GM23248 (cell line): ENCODE measurements at regions not wholly inside any gene's neighbourhood (a gene's known extent, or its start where the extent isn't known, plus 50 kb on each side); places are given as distances from the start of the nearest gene placed in this dataset.

ENCODE experiments used
- DNase-seq: peaks from one replicate; pipeline ENCODE4 v3.0.0-alpha.2; 2015
- H2AFZ ChIP-seq: fragments of 200-600 bp; sonication (generic); 2 replicates; pipeline ENCODE4 v1.6.1; 2016; ENCODE audit warnings: antibody characterized with exemption
- H3F3A ChIP-seq: fragments of 200-600 bp; sonication (generic); 2 replicates; pipeline ENCODE4 v1.6.1; 2016; ENCODE audit warnings: mild to moderate bottlenecking, antibody characterized with exemption, mixed run types; ENCODE audit not compliant: insufficient read depth
- H3K27ac ChIP-seq: fragments of 200-600 bp; sonication (generic); 2 replicates; pipeline ENCODE4 v1.5.1; 2016; ENCODE audit warnings: mild to moderate bottlenecking
- H3K27me3 ChIP-seq: fragments of 200-600 bp; sonication (generic); replicated peaks from 2 replicates; pipeline ENCODE4 v1.6.1; 2016; ENCODE audit warnings: mild to moderate bottlenecking; ENCODE audit not compliant: insufficient read depth
- H3K36me3 ChIP-seq: fragments of 200-600 bp; sonication (generic); 2 replicates; pipeline ENCODE4 v1.6.1; 2016; ENCODE audit warnings: low read depth, mild to moderate bottlenecking
- H3K4me1 ChIP-seq: fragments of 200-600 bp; sonication (generic); 2 replicates; pipeline ENCODE4 v1.6.1; 2016; ENCODE audit warnings: mild to moderate bottlenecking; ENCODE audit not compliant: insufficient read depth
- H3K4me2 ChIP-seq: fragments of 200-600 bp; sonication (generic); one replicate; pipeline ENCODE4 v1.6.1; 2016; ENCODE audit warnings: mild to moderate bottlenecking; ENCODE audit not compliant: unreplicated experiment
- H3K4me3 ChIP-seq: fragments of 200-600 bp; sonication (generic); 2 replicates; pipeline ENCODE4 v1.5.1; 2016; ENCODE audit warnings: mild to moderate bottlenecking
- H3K79me2 ChIP-seq: fragments of 200-600 bp; sonication (generic); 2 replicates; pipeline ENCODE4 v1.6.1; 2016; ENCODE audit warnings: mild to moderate bottlenecking; ENCODE audit not compliant: insufficient read depth
- H3K9ac ChIP-seq: fragments of 200-600 bp; sonication (generic); 2 replicates; pipeline ENCODE4 v1.6.1; 2016; ENCODE audit warnings: mild to moderate bottlenecking
- H3K9me2 ChIP-seq: fragments of 200-600 bp; sonication (generic); 2 replicates; pipeline ENCODE4 v1.6.1; 2016; ENCODE audit warnings: mixed run types, mild to moderate bottlenecking, moderate library complexity; ENCODE audit not compliant: insufficient read depth
- H3K9me3 ChIP-seq: fragments of 200-600 bp; sonication (generic); one replicate; pipeline ENCODE4 v1.6.1; 2017; ENCODE audit warnings: low read depth
- H4K20me1 ChIP-seq: fragments of 200-600 bp; sonication (generic); 2 replicates; pipeline ENCODE4 v1.6.0; 2016; ENCODE audit not compliant: insufficient read depth
- EZH2 ChIP-seq: fragments of 200-600 bp; sonication (generic); IDR thresholded peaks from 2 replicates; pipeline ENCODE4 v1.6.1; 2018; ENCODE audit warnings: antibody characterized with exemption, mild to moderate bottlenecking; ENCODE audit not compliant: insufficient read depth, poor library complexity, severe bottlenecking
- EZH2phosphoT487 ChIP-seq: fragments of 200-600 bp; sonication (generic); IDR thresholded peaks from 2 replicates; pipeline ENCODE4 v1.6.1; 2018; ENCODE audit warnings: antibody characterized with exemption, moderate library complexity, mild to moderate bottlenecking, low read depth; ENCODE audit not compliant: insufficient read depth
- WGBS, 2 experiments: methylation state at CpG; one replicate each; pipeline ENCODE4 v1.1.6; 2015 to 2017; ENCODE audit warnings: low lambda C conversion rate in 2 of 2, low coverage in 1 of 2; ENCODE audit errors: missing lambda C conversion rate in 2 of 2; 5-methylcytosine and 5-hydroxymethylcytosine counted together
- in situ Hi-C: fragments of 300-500 bp; cut with MboI; formaldehyde crosslinking; loops from 2 replicates; pipeline ENCODE4 v1.15.0; 2020

DNA sequence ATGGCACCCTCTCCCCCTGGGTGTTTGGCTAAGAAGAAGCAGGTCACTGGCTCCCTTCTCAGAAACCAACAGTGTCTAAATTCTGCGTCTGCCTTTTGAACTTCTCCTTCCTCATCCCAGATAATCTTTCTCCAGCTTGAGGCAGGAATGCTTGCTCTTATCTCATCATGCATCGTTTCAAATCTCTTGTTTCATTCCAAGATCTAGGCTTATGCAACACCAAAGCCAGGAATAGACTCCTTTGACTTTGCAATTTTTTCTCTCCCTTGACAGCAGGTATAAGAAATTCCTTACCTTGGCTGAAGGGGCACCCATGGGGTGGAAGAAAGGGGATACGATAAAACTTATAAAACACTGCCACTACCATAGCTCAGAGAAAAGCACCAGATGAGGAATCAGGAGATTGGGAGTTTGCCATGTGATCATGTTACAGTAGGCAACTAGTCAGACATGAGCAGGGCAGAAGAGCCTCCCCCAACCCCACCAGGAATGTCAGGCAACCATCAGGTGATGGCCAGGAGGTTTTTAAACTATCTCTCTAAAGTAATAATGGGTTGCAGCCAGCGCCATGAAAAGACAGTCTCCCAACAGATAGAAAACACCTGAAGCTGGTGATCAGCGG lies 498.9 kb downstream of the KLF12 start:
- no peak for DNase-seq
- H3K79me2 ChIP-seq = no peaks in the 10 kb centered on the region
- H3K4me2 ChIP-seq = no peak overlapping the region
- H3K9me3 ChIP-seq = no peaks in the 10 kb centered on the region
- no peak overlapping the region for H3K4me3 ChIP-seq
- H3K36me3 ChIP-seq = no peaks in the 10 kb centered on the region
- in situ Hi-C loops = no loop called here
- no peaks in the 10 kb centered on the region for H3K27me3 ChIP-seq
- H3K27ac ChIP-seq = no peak overlapping the region
- no peaks in the 10 kb centered on the region for H3K9me2 ChIP-seq
- no peaks in the 10 kb centered on the region for H4K20me1 ChIP-seq
- 52 to 70% methylated on average over 5 of the region's 5 CpGs for WGBS, 2 experiments
- no peak for TF ChIP-seq EZH2phosphoT487
- TF ChIP-seq EZH2 = no peak
- no peak overlapping the region for H2AFZ ChIP-seq
- no peak overlapping the region for H3K9ac ChIP-seq
- H3K4me1 ChIP-seq = no peaks in the 10 kb centered on the region
- H3F3A ChIP-seq = no peaks in the 10 kb centered on the region

DNA sequence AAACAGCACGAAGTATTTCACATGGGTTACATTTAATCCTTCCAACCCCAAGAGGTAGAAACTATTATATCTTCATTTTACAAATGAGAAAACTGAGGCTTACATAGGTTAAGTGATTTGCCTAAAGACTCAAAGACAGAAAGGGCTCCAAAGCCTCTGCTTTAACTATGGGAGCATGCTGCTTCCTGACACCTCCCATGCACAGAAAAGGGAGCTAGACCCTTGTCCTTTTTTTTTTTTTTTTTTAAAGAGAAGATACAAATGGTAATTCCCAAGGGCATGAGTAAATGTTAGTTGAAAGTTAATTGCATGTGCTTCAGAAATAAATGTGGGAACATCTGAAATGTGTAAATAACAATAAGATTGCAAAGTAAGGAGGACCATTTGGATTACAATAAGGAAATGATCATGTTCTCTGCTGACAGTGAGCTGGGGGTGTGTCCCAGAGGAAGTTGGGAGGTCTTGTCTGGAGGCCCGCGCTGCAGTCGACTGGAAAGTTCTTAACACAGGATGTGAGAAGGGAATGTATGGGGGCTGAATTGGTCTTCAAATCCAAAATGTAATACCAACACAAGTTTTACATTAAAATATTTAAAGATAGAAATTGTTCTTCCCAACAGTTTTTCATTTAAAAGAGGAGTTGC lies 500.3 kb downstream of the KLF12 start:
- Histone ChIP-seq H3K9me3 (no peaks in the 10 kb centered on the region), H2AFZ (no peak overlapping the region), H3K27me3 (no peaks in the 10 kb centered on the region), H3K4me3 (no peak overlapping the region), H3K4me2 (no peak overlapping the region), H4K20me1 (no peaks in the 10 kb centered on the region), H3K27ac (no peak overlapping the region), H3K36me3 (no peaks in the 10 kb centered on the region), H3K79me2 (no peaks in the 10 kb centered on the region), H3K4me1 (no peaks in the 10 kb centered on the region), H3F3A (no peaks in the 10 kb centered on the region), H3K9ac (no peak overlapping the region), H3K9me2 (no peaks in the 10 kb centered on the region)
- TF ChIP-seq EZH2 (no peak), EZH2phosphoT487 (no peak)
- DNase-seq = no peak
- WGBS, 2 experiments = 2 to 6% methylated on average over 4 of the region's 4 CpGs
- in situ Hi-C loops = no loop called here

DNA sequence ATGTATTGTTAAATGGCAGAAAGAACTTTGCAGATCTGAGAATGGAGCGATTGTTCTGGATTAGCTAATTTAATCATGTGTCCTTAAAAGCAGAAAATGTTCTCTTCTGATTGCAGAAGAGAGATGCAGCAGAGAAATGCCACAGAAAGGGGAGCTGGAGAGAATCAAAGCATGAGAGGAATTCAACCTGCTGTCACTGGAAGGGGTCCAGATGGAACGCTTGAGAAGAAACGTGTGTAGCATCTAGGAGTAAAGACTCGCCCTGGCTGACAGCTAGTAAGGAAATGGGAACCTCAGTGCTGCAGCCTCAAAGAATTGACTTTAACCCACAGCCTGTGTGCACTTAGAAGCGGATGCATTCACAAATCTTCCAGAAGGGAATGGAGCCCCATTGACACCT lies 502.8 kb downstream of the KLF12 start:
- TF ChIP-seq EZH2phosphoT487 (no peak), EZH2 (no peak)
- no peaks in the 10 kb centered on the region for H3K9me3 ChIP-seq
- H3K9me2 ChIP-seq = no peaks in the 10 kb centered on the region
- no peaks in the 10 kb centered on the region for H3K27me3 ChIP-seq
- no peak overlapping the region for H3K4me2 ChIP-seq
- no peak overlapping the region for H3K4me3 ChIP-seq
- no peaks in the 10 kb centered on the region for H3K4me1 ChIP-seq
- 44 to 47% methylated on average over 5 of the region's 5 CpGs for WGBS, 2 experiments
- H3F3A ChIP-seq = no peaks in the 10 kb centered on the region
- no peaks in the 10 kb centered on the region for H4K20me1 ChIP-seq
- no peak overlapping the region for H2AFZ ChIP-seq
- H3K9ac ChIP-seq = no peak overlapping the region
- H3K36me3 ChIP-seq = no peaks in the 10 kb centered on the region
- no peaks in the 10 kb centered on the region for H3K79me2 ChIP-seq
- no peak for DNase-seq
- no peak overlapping the region for H3K27ac ChIP-seq
- in situ Hi-C loops = no loop called here

DNA sequence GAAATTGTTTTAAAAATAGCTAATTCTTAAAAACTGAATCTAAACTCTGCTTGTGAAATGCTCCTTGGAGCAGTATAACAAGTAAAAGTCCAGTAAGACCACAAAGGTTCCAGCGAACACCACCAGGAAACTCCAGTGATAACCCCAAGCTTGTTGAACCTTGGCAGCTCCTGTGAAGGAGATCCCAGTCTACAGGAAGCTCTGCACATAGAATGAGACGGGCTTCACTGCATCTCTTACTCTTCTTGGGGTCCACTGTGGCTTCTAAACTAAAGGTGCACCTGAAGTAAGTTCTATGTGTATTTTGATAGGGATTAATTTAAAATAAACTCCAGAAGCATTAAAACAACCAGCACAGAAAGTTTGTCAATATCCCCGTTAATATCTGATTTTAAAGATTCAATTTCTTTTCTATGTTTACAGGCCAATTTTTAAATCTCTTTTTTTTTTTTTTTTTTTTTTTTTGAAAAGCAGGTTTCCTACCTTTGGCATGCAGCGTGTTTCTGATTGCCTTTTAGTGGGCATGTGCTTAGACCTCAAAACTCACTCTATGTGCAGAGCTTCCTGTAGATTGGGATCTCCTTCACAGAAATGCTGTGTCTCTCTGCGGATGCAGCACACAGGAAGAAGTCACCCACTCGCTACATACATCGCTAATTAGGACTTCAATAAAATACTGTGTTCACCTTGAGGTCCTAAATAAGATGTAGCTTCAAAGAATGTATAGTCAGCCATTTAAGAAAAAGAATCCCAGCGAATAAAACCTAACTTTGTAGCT lies 508.5 kb downstream of the KLF12 start:
- TF ChIP-seq EZH2 (no peak), EZH2phosphoT487 (no peak)
- Histone ChIP-seq H3K4me1 (no peaks in the 10 kb centered on the region), H2AFZ (no peak overlapping the region), H3K9me3 (no peaks in the 10 kb centered on the region), H3K4me2 (no peak overlapping the region), H3K79me2 (no peaks in the 10 kb centered on the region), H4K20me1 (no peaks in the 10 kb centered on the region), H3K4me3 (no peak overlapping the region), H3K9me2 (no peaks in the 10 kb centered on the region), H3K27me3 (peaks cover 19% of the 10 kb centered on the region; the same call in 1 of the 2 replicates), H3K27ac (no peak overlapping the region), H3K9ac (no peak overlapping the region), H3K36me3 (no peaks in the 10 kb centered on the region), H3F3A (no peaks in the 10 kb centered on the region)
- no peak for DNase-seq
- WGBS, 2 experiments = 63 to 67% methylated on average over 8 of the region's 8 CpGs
- in situ Hi-C loops = no loop called here
